NCI-H128 (cell line): ENCODE measurements at regions not wholly inside any gene's neighbourhood (a gene's known extent, or its start where the extent isn't known, plus 50 kb on each side); places are given as distances from the start of the nearest gene placed in this dataset.
"Not testable (repeated sequence)": the region's sequence is repeated elsewhere in the genome, so short reads cannot be mapped to it uniquely, and the experiment has no call there.

Experiments
- DNase-seq: peaks from one replicate; lab custom pipeline; 2025; ENCODE audit not compliant: unreplicated experiment; lab: John Stamatoyannopoulos, UW

DNA sequence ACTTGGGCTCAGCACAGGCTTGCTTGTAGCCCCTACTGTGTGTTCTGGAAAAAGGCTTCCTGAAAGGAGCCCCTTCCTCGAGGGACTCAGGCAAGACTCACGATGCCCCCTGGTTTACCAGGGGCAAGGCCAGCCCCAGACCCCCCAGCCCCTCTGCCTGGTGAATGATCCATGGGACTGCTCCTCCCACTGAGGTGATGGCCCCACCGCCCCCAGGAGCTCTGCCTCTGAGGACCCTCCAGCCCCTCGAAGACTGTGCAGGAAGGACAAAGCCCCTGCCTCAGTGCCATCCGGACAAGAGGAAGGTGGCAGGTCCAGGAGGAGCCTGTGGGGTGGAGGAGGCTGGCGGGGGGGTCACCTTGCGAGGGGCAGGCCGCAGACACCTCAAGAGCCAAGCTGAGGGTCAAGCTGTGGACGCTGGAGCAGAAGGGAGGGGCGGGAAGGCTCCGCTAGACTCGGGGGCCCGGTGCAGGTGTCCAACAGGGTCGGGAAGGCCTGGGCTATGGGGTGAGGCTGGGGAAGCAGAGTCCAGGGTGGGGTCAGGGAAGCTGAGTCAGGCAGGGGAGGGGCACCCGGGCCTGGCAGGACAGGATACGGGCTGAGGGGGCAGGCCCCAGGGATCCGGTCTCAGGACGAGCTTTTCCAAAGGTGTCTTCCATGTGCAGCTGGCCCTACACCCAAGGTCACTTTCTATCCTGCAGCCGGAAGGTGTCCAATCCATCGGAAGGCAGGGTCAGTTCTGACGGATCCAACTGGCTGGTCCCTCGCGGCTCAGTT is 64.9 kb upstream of the LRPAP1 start:
- not testable (repeated sequence) for DNase-seq

DNA sequence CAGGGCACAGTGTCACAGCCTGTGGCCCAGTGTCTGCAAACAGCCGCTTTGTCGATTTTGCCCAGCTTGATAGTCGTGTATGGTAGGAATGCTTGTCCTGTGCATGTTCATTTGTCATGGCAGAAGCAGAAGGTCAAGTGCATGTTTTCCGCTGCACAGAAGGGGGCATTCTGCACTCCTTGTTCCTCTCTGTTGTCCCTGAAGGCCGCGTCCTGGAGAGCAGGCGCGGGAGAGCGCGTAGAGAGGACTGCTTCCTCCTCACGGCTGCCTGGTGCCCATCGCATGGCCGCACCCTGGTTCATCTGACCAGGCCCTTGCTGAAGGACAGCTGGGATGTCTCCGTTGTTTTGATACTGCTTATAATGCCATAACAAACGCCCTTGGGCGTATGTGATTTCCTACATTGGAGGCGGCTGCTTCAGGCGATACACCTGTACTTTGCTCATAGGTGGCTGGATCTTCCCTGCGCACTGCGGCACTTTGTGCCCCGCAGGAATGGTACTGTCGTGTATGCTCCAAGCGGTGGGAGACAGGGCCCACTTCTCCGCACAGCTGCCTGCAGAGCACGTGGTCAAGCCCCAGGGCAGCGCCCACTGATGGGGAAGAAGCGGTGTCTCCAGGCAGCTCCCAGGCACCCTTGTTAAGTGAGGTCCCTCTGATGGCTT is 63.5 kb upstream of the LRPAP1 start:
- not testable (repeated sequence) for DNase-seq

DNA sequence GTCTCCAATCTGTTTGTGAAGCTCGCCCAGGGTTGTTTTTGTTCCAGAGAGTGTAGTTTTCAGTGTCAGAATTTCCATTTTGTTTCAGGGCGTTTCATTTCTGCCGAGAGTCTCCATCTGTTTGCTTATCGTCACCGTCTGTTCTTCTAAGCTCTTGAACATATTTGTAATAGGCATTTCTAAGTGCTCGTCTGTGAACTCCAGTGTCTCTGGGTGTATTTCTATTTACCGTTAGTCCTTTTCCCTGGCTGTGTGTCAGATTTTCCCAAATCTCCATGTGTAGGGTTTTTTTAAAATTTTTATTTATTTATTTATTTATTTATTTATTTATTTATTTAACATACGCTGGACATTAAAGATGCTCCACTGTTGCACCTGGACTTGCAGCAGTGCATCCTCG is 62.5 kb upstream of the LRPAP1 start:
- DNase-seq: not testable (repeated sequence)

DNA sequence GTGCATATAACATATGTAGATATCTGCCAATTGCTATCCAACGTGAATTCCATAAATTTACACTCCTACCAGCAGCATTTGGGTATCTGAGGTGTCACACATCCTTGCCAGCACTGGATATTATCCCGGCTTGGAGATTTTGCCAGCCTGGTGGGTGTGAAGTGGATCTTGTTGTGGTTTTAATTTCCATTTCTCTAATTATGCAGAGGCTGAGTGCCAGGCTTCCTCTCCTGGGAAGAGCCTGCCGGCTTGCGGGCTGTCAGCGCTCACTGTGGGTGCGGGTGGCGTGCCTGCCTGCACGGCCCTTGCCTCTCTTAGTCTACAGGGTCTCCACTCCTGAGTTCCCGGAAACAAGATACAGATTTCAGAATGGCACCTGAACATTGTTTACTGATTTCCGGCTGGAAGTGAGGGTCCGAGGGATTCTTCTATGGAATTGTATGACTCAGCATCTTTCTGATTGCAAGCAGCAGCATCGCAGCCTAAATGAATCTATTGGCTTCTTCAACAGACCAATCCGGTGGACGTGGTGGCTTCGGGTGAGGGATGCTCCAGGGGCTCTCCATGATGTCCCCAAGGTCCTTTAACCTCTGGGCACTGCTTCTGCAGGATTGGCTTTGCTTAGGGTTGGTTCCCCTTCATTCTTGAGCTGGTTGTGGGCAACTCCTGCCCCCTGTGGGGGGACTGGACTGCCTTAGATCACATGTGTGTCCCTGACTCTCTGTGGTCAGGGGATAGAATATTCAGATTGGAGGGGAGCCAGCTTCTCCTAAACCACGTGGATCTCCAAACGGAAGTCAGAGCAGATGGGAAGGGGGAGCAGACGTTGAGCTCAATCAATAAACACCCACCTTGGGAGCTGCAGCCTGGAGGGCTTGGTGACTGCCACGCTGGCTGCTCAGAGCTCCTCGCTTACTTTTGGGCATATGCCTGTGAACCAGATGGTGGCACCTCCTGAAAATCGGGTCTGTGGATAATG is 58.0 kb upstream of the LRPAP1 start:
- not testable (repeated sequence) for DNase-seq

DNA sequence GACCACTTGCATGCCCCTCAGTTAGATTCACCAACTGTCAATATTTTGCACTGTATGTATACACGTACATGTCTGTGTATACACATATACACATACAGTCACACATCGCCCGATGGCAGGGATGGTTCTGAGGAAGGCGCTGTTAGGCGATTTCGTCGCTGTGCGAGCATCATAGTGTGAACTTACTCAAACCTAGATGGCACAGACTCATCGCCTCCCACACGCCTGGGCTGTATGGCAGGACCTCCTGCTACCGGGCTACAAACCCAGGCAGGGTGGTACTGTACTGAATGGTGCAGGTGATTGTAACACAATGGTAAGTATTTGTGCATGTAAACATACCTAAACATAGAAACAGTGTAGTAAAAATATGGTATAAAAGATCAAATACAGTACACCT is 57.2 kb upstream of the LRPAP1 start:
- not testable (repeated sequence) for DNase-seq

DNA sequence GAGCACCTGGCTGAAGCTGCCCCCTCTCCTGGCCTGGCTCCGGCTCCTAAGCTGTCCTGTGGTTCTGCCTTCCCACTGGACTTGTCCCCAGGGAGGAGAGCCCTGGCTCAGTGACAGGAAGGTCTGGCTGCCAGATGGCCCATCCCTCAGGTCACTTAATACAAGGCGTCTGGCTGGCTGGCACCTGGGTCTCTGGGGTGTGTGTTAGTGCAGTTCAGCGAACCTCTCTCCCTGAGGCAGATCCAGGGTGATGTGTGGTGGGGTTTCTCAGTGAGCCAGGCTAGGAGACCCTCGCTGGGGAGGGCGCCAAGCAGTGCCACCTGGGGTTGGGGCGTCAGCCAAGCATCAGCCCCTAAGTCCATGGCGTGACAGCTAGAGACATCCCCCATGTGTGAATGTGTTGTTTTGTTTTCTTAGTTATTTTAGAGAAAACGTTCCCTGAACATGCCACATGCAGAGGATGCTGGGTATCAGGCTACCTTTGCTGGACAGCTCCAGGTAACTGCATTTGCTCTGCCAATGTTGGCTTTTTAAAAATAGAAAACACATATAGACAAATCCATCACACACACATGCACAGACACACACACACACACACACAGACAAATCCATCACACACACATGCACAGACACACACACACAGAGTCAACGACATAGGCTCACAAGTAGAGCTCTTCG is 56.4 kb upstream of the LRPAP1 start:
- not testable (repeated sequence) for DNase-seq

DNA sequence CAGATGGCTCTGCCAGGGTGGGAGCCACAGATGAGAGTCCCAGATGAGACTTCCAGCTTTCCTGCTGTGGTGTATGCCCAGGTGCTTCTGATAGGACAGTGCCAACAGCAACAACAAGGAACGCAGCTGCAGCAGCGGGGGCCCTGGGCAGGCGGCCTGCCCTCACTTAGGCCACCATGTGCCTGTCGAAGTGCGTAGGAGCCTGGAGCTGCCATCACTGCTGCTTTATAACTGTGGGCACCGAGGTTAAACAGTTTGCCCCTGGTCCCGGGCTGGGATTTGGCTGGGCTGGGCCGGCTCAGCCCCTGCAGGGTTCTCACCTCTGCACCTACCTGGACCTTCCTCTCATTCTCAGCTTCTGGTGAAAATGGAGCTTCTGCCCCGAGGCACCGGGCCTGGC is 54.4 kb upstream of the LRPAP1 start:
- not testable (repeated sequence) for DNase-seq

DNA sequence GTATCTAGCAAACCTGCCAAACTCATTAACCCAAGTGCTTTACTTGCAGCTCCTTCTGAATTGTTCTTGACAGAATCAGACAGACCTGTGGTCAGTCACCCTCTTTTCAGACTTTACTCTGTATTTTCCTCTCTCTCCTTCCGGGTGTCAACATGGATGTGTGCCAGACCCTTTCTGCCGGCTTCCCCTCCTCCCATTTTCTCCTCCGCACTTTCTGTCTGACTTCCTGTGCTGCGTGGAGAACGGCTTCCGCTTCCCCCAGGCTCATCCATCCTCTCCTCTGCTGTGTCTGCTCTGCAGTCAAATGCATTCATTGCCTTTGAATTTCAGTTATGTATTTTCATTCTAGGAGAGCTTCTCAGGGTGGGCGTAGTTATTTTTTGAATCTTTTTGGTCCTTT is 53.3 kb upstream of the LRPAP1 start:
- not testable (repeated sequence) for DNase-seq

DNA sequence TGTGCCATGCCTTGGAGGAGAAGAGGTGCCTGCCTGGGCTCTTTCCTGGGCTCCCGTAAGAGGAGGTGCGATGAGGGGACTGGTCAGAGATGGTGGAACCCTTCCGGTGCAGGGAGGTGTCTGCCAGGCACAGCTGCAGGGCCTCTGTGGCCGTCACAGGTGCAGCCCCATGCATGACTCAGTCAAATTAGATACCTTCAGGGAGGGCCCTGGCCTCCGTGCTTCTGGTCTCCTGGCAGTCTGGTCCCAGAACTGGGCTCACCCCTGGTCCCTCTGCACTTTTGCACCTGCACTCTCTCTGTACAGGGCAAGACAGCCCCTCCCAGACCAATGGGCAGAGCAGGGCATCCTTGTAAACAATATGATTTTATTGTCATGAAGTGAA is 49.9 kb upstream of the LRPAP1 start:
- DNase-seq: no peak
